ENCODE measurements at regions not wholly inside any gene's neighbourhood (a gene's known extent, or its start where the extent isn't known, plus 50 kb on each side); places are given as distances from the start of the nearest gene placed in this dataset.

GRCh38 chr12:67469666-67470065, 178.9 kb upstream of the DYRK2 start:
- no peak overlapping the region for H3K4me2 ChIP-seq (ENCODE audit: low read depth, low read length)
- no peaks in the 10 kb centered on the region for H3K79me2 ChIP-seq (ENCODE audit: low read length)
- no peak overlapping the region for H2AFZ ChIP-seq (ENCODE audit: low read length)

GRCh38 chr12:67471810-67472209, 176.7 kb upstream of the DYRK2 start:
- Histone ChIP-seq H3K4me3 (ENCODE audit: low read length) (no peak overlapping the region), H3K79me2 (ENCODE audit: low read length) (no peaks in the 10 kb centered on the region), H3K9ac (ENCODE audit: low read length) (no peak overlapping the region), H3K9me3 (replicated peaks; ENCODE audit: insufficient read depth, low read length) (no peaks in the 10 kb centered on the region), H3K27me3 (replicated peaks; ENCODE audit: insufficient read depth, low read length) (no peaks in the 10 kb centered on the region), H3K4me1 (ENCODE audit: low read length) (no peaks in the 10 kb centered on the region), H4K20me1 (ENCODE audit: insufficient read depth, low read length) (no peaks in the 10 kb centered on the region), H2AFZ (ENCODE audit: low read length) (no peak overlapping the region), H3K36me3 (replicated peaks; ENCODE audit: insufficient read depth, low read length) (no peaks in the 10 kb centered on the region), H3K27ac (ENCODE audit: low read length) (no peak overlapping the region), H3K4me2 (ENCODE audit: low read depth, low read length) (no peak overlapping the region), H3K9me2 (replicated peaks; ENCODE audit: insufficient read depth, low read length) (no peaks in the 10 kb centered on the region), H3F3A (ENCODE audit: insufficient read depth, low read length) (no peaks in the 10 kb centered on the region)
- TF ChIP-seq CTCF (IDR thresholded peaks at IDR 0.05; ENCODE audit: low read length): no peak
- no peak for TF ChIP-seq EZH2 (optimal IDR thresholded peaks at IDR 0.05; ENCODE audit: low read depth, low read length)
- no peak for TF ChIP-seq EZH2phosphoT487 (IDR thresholded peaks at IDR 0.05; ENCODE audit: low read length)
- DNase-seq: no peak

More at GRCh38 chr12:67469666-67470065, 178.9 kb upstream of the DYRK2 start:
- H3K4me1 ChIP-seq (ENCODE audit: low read length): no peaks in the 10 kb centered on the region
- H3K27me3 ChIP-seq (replicated peaks; ENCODE audit: insufficient read depth, low read length): no peaks in the 10 kb centered on the region
- H3K4me3 ChIP-seq (ENCODE audit: low read length): no peak overlapping the region
- H3F3A ChIP-seq (ENCODE audit: insufficient read depth, low read length): no peaks in the 10 kb centered on the region
- H3K9ac ChIP-seq (ENCODE audit: low read length): no peak overlapping the region
- no peak for DNase-seq
- no peaks in the 10 kb centered on the region for H4K20me1 ChIP-seq (ENCODE audit: insufficient read depth, low read length)
- H3K9me2 ChIP-seq (replicated peaks; ENCODE audit: insufficient read depth, low read length): no peaks in the 10 kb centered on the region
- H3K27ac ChIP-seq (ENCODE audit: low read length): no peak overlapping the region
- TF ChIP-seq EZH2phosphoT487 (IDR thresholded peaks at IDR 0.05; ENCODE audit: low read length) (no peak), CTCF (IDR thresholded peaks at IDR 0.05; ENCODE audit: low read length) (no peak), EZH2 (optimal IDR thresholded peaks at IDR 0.05; ENCODE audit: low read depth, low read length) (no peak)
- 0 out of 2 replicates have a peak, but pooled peaks cover 4% of the 10 kb centered on the region for H3K9me3 ChIP-seq (replicated peaks; ENCODE audit: insufficient read depth, low read length)
- no peaks in the 10 kb centered on the region for H3K36me3 ChIP-seq (replicated peaks; ENCODE audit: insufficient read depth, low read length)

GRCh38 chr12:67472539-67472938, 176.0 kb upstream of the DYRK2 start:
- no peaks in the 10 kb centered on the region for H4K20me1 ChIP-seq (ENCODE audit: insufficient read depth, low read length)
- H3K4me3 ChIP-seq (ENCODE audit: low read length): no peak overlapping the region
- DNase-seq: no peak
- no peak overlapping the region for H3K27ac ChIP-seq (ENCODE audit: low read length)
- no peaks in the 10 kb centered on the region for H3K9me3 ChIP-seq (replicated peaks; ENCODE audit: insufficient read depth, low read length)
- H3K9ac ChIP-seq (ENCODE audit: low read length): no peak overlapping the region
- H3K9me2 ChIP-seq (replicated peaks; ENCODE audit: insufficient read depth, low read length): no peaks in the 10 kb centered on the region
- no peaks in the 10 kb centered on the region for H3K79me2 ChIP-seq (ENCODE audit: low read length)
- no peak overlapping the region for H2AFZ ChIP-seq (ENCODE audit: low read length)
- no peaks in the 10 kb centered on the region for H3F3A ChIP-seq (ENCODE audit: insufficient read depth, low read length)
- TF ChIP-seq EZH2phosphoT487 (IDR thresholded peaks at IDR 0.05; ENCODE audit: low read length): no peak
- TF ChIP-seq CTCF (IDR thresholded peaks at IDR 0.05; ENCODE audit: low read length): no peak
- no peak for TF ChIP-seq EZH2 (optimal IDR thresholded peaks at IDR 0.05; ENCODE audit: low read depth, low read length)
- no peaks in the 10 kb centered on the region for H3K36me3 ChIP-seq (replicated peaks; ENCODE audit: insufficient read depth, low read length)
- H3K4me1 ChIP-seq (ENCODE audit: low read length): no peaks in the 10 kb centered on the region
- H3K27me3 ChIP-seq (replicated peaks; ENCODE audit: insufficient read depth, low read length): no peaks in the 10 kb centered on the region
- no peak overlapping the region for H3K4me2 ChIP-seq (ENCODE audit: low read depth, low read length)

All from MM.1S (cell line).